ENCODE measurements at regions not wholly inside any gene's neighbourhood (a gene's known extent, or its start where the extent isn't known, plus 50 kb on each side); places are given as distances from the start of the nearest gene placed in this dataset.
"Not testable (repeated sequence)": the region's sequence is repeated elsewhere in the genome, so short reads cannot be mapped to it uniquely, and the experiment has no call there.

DNA sequence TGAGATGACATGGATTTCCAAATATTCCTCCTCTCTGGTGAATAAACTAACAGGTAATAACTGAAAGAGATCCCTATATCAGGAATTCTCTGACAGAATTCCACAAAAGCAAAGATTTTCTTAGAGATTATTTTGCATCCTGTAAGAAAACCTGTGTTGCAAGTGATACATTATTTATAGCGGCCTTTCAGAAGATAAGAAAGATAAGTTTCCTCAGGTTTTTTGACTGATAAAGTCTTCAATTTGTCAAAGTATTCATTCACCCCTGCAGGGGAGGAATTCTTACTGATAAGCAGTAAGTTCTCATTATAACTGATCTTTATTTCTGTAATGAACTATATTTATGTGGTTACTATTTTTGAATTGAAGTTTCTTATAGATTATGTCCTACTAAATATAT, 554.0 kb downstream of the ARL4A start:
- DNase-seq, result no peak

DNA sequence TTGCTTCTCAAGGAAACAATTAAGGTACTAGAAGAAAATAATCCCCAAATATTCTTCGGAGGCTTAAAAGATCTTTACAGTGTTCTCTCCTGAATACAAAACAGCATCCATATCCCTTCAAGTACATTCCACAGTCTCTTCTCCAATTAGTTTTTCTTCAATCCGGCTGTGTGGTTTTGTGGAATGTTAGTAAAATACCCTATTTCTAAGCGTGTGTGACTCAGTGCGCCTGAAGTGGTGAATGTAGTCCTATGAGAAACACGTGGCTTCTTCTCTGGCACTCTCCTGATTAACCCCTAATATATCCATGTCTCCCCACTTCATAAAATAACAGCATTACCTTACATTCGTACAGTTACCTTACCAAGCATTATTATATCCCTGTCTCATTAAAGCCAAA, 570.2 kb downstream of the ARL4A start:
- no peak for DNase-seq

DNA sequence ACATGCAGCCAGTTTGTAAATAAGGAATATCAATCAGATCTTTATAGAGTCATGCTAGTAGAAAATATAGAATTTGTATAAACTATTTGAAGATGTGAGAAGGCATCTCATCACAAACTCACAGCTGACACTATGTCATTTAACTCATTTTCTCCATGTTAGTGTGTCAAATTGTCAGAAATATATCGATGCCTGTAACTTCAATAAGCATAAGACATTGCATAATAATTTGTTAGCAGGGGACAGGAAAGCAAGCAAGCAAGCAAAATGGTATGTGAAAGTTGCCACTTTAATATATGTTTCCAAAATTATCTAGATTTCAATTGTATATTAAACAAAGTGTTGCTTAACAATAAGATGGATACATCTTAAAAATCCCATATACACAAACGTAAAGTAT, 571.0 kb downstream of the ARL4A start:
- DNase-seq, result no peak

DNA sequence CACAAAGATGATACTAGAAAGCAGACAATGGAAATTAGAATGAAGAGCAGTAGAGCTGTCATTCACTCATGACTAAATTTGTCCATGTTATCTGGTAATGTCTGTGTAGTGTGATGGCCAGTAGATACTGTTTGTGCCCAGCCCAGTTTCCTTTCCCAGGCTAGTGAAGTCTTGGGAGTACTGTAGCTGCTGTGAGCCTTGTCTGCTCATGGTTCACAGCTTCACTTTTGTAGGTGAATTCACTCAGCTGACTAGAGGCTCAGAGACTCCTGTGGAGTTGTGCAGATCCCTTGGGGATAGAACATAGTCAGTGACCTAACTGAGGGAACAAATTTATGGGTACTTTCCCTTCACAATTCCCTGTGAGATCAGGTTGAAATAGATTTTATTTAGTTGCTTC, 572.5 kb downstream of the ARL4A start:
- no peak for DNase-seq

DNA sequence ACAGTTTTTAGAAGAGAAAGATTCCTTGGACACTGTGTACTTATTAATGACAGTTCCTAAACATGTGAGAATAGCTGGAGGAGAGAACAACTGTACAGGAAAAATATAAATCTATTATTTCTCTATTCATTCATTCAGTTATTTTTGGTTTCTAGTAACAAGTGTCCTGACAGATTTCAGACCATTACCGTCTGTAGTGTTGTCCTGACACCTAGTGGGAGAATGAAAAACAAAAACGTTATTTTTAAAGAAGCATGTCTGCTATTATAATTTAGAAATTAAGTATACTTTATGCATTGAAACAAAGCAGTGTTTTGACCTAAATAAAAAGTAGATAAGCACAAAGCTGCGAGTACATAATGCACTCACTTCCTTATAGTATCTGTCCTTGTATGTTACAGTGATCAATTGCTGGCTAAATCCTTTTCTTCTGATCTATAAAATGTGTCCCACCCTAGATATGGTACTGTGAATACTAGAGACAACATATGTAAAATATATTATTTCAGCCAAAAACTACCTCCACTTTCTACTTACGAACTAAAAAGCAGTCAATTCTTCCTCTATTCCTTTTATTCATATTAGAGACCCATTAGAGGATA, 575.6 kb downstream of the ARL4A start:
- DNase-seq, result peak; percentile 58

- no peak for DNase-seq
Measured at GRCh38 chr7:13265271-13265670, 577.8 kb downstream of the ARL4A start.

DNA sequence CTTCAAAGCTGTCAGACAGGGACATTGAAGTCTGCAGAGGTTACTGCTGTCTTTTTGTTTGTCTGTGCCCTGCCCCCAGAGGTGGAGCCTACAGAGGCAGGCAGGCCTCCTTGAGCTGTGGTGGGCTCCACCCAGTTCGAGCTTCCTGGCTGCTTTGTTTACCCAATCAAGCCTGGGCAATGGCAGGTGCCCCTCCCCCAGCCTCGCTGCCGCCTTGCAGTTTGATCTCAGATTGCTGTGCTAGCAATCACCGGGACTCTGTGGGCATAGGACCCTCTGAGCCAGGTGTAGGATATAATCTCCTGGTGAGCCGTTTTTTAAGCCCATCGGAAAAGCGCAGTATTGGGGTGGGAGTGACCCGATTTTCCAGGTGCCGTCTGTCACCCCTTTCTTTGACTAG, 586.8 kb downstream of the ARL4A start:
- not testable (repeated sequence) for DNase-seq

GRCh38 chr7:13276977-13277376, 589.5 kb downstream of the ARL4A start:
- DNase-seq, result no peak

DNA sequence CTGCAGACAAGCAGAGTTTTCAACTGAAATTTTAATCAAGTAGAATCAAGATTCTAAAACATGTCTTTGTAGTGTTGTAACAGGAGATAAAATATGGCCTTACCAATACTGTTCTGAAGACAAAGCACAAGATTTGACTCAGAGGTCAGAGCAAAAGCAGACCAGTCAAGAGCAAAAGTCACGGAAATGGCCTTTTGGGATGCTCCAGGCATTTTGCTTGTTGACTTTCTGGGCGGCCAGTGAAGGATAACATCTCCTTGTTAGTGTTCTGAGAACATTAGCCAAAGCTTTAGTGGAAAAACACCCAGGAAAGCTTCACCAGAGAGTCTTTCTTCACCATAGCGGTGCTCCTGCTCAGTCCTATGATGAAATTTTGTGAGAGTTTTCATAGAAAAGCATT, 590.6 kb downstream of the ARL4A start:
- no peak for DNase-seq

DNA sequence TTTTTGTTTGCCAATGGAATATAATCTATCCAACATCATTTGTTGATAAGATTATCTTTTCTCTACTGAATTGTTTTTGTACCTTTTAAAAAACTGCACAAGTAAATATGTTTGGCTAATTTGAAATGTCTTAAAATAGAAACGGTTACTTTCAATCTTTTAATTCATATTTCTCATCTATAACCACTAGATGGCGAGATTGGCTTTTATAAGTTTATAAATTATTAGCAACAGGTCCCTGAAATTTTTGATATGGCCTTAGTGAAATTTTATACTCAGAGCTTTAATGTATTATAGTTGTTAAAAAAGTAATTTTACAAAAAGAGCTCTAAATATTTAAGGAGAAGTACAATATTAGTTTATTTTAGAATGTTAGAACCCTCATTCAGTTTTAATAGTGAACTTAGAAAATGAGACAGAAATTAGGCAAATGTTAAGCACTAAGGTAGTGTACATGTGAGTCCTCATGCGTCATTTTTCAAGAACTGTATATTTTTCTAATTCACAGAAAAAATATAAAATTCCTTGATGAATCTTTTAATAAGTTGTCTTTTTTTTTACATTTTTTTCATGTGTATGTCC, 592.5 kb downstream of the ARL4A start:
- peak; percentile 34 for DNase-seq

- peak; percentile 16 for DNase-seq
Measured at GRCh38 chr7:13282377-13282980, 595.0 kb downstream of the ARL4A start.

GRCh38 chr7:13286916-13287315, 599.5 kb downstream of the ARL4A start:
- DNase-seq, result no peak

DNA sequence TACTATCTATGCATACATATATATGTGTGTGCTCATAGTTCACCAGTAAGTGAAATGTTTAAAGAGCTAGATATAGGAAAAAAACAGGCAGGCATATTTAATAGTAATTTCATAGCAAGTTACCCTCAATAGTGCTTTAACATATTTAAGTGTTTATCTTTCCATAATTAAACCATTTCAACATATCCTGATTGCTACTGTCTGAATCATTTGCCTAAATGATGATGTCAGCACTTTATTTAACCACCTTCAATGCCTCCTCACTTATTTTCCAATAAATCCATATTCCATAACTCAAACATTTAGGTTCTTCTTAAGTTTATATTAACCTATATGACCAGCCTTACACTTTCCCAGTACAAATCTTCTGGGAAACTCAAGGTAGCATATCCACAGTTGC, 601.1 kb downstream of the ARL4A start:
- DNase-seq, result no peak

GRCh38 chr7:13290975-13291374, 603.5 kb downstream of the ARL4A start:
- no peak for DNase-seq

- DNase-seq, result no peak
Measured at GRCh38 chr7:13293264-13294002, 606.0 kb downstream of the ARL4A start.

GRCh38 chr7:13307040-13307439, 619.6 kb downstream of the ARL4A start:
- no peak for DNase-seq

GRCh38 chr7:13308423-13308822, 621.0 kb downstream of the ARL4A start:
- DNase-seq, result no peak

GRCh38 chr7:13309535-13309934, 622.1 kb downstream of the ARL4A start:
- no peak for DNase-seq

DNA sequence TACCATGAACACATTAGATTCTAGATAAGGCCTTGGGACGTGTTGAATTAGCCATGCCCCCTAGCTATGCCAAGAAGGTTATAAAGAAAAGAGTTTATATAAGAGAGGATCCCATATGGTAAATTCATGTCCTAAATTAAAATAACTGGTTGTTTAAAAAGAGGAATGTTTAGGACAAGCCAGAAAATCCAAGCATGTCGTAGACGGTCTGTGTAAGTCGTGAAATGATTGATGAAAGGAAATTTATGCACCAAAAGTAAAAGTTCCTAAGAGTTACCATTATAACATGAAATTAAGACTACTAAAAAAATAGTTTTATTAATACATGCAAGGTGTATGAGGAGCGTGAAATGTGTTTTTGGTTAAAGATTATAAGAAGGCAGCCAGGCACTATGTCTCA, 624.9 kb downstream of the ARL4A start:
- DNase-seq, result no peak

- DNase-seq, result no peak
Measured at GRCh38 chr7:13320333-13320732, 632.9 kb downstream of the ARL4A start.

- no peak for DNase-seq
Measured at GRCh38 chr7:13321316-13321715, 633.9 kb downstream of the ARL4A start.

GRCh38 chr7:13322126-13322525, 634.7 kb downstream of the ARL4A start:
- DNase-seq, result no peak

GRCh38 chr7:13327669-13328068, 640.2 kb downstream of the ARL4A start:
- no peak for DNase-seq

DNA sequence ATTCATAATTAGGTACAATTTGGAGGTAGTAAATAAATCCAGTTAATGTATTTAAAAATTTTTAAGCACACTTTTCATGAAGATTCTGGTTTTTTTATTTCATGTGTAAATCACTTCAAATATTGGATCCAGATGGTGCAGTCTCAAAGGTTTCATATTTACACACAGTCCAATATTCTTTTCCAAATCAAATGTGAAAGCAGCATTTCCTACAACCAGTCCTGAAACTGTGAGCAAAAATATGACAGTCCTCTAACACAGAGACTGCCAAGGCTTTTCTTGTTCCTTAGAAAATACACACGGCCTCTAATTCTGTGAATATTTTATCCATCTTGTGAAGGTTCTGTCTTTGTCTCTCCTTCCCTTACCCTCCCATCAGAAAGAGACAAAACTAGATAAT, 645.9 kb downstream of the ARL4A start:
- DNase-seq, result no peak

All from midbrain (tissue), 1 donor.